GM10266 (cell line): ENCODE measurements at regions not wholly inside any gene's neighbourhood (a gene's known extent, or its start where the extent isn't known, plus 50 kb on each side); places are given as distances from the start of the nearest gene placed in this dataset.

Experiments
- DNase-seq: peaks from one replicate; pipeline ENCODE4 v3.0.0; 2012; ENCODE audit errors: extremely low spot score
- TF ChIP-seq, protein P1 (sequence below): IDR thresholded peaks from 2 replicates; pipeline ENCODE4 v1.5.1; 2012; ENCODE audit warnings: mild to moderate bottlenecking, low read depth; ENCODE audit not compliant: control insufficient read depth, insufficient read depth; ENCODE audit errors: missing control alignments

GRCh38 chr13:29993196-29993595, 142.8 kb upstream of the UBL3 start:
- DNase-seq = no peak
- TF ChIP-seq, protein P1, sequence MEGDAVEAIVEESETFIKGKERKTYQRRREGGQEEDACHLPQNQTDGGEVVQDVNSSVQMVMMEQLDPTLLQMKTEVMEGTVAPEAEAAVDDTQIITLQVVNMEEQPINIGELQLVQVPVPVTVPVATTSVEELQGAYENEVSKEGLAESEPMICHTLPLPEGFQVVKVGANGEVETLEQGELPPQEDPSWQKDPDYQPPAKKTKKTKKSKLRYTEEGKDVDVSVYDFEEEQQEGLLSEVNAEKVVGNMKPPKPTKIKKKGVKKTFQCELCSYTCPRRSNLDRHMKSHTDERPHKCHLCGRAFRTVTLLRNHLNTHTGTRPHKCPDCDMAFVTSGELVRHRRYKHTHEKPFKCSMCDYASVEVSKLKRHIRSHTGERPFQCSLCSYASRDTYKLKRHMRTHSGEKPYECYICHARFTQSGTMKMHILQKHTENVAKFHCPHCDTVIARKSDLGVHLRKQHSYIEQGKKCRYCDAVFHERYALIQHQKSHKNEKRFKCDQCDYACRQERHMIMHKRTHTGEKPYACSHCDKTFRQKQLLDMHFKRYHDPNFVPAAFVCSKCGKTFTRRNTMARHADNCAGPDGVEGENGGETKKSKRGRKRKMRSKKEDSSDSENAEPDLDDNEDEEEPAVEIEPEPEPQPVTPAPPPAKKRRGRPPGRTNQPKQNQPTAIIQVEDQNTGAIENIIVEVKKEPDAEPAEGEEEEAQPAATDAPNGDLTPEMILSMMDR = no peak

GRCh38 chr13:29991343-29991742, 140.9 kb upstream of the UBL3 start:
- TF ChIP-seq, protein P1 = no peak
- DNase-seq = no peak

DNA sequence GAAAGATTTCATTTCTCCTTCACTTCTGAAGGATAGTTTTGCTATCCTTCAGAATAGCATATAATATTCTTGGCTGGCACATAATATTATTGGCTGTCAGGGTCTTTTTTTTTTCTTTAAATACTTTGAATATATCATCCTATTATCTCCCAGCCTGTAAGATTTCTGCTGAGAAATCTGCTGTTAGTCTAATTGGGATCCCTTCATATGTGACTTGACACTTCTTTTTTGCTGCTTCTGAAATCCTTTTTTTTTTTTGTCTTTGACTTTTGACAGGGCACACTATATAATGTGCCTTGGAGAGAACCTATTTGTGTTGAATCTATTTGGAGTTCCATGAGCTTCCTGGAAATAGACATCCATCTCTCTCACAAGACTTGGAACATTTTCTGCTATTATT, 136.9 kb upstream of the UBL3 start:
- DNase-seq = no peak
- TF ChIP-seq, protein P1 = no peak

- TF ChIP-seq, protein P1 = no peak
- no peak for DNase-seq
Measured at GRCh38 chr13:29980339-29980738, 129.9 kb upstream of the UBL3 start.

GRCh38 chr13:29978211-29978610, 127.8 kb upstream of the UBL3 start:
- DNase-seq = no peak

GRCh38 chr13:29977476-29978120, 127.2 kb upstream of the UBL3 start:
- no peak for DNase-seq
- TF ChIP-seq, protein P1 = no peak

More at GRCh38 chr13:29978211-29978610, 127.8 kb upstream of the UBL3 start:
- TF ChIP-seq, protein P1 = no peak

DNA sequence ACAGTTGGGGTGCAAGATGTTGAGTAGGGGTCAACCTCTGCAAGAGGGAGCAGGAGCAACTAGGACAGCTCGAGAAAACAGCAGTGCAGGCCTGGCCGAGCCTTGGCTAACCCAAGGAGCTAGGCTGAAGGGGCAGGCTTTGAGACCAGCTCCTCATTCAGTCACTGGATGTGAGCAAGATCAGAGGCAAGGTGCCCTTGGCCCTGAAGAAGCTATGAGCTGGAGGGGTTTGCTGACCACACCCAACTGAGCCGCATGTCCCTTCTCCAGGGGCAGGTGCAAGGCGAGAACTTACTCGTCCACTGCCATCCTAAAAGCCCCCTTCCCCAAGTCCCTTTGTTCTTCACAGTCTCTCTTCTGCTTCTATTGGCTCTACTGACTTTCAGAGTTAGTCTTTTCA, 126.1 kb upstream of the UBL3 start:
- DNase-seq = no peak
- TF ChIP-seq, protein P1 = no peak
